ENCODE measurements at regions not wholly inside any gene's neighbourhood (a gene's known extent, or its start where the extent isn't known, plus 50 kb on each side); places are given as distances from the start of the nearest gene placed in this dataset.

DNA sequence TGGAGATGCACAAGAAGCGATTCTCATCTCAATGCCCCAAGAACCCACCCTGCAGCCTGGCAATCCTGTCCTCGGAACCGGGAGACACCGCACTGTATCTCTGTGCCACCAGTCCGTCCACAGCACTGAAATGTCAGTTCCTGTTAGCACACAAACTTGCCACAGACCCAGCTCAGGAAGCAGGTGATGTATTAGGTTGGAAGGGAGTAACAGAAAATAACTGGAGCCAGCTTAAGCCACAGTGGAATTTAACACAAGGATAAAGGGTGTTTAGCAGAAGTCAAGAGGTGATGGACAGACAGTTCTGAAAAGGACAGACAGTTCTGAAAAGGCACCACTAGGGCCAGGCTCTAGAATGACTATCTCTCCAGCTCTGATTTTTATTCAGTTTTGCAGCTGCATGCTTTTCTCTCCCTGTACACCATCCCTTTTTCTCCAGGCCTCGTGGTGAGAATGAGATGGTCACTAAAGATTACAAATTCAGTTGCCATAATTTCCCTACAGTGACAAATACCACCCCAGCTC, 114.4 kb downstream of the ANKRD18B start:
- TF ChIP-seq, protein P1, sequence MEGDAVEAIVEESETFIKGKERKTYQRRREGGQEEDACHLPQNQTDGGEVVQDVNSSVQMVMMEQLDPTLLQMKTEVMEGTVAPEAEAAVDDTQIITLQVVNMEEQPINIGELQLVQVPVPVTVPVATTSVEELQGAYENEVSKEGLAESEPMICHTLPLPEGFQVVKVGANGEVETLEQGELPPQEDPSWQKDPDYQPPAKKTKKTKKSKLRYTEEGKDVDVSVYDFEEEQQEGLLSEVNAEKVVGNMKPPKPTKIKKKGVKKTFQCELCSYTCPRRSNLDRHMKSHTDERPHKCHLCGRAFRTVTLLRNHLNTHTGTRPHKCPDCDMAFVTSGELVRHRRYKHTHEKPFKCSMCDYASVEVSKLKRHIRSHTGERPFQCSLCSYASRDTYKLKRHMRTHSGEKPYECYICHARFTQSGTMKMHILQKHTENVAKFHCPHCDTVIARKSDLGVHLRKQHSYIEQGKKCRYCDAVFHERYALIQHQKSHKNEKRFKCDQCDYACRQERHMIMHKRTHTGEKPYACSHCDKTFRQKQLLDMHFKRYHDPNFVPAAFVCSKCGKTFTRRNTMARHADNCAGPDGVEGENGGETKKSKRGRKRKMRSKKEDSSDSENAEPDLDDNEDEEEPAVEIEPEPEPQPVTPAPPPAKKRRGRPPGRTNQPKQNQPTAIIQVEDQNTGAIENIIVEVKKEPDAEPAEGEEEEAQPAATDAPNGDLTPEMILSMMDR (IDR thresholded peaks at IDR 0.05 in 8 of 11, conservative IDR thresholded peaks at IDR 0.05 in 3 of 11) = no peak
- TF ChIP-seq POLR2AphosphoS5 (IDR thresholded peaks at IDR 0.05) = no peak
